ENCODE measurements at regions not wholly inside any gene's neighbourhood (a gene's known extent, or its start where the extent isn't known, plus 50 kb on each side); places are given as distances from the start of the nearest gene placed in this dataset.
"Not testable (repeated sequence)": the region's sequence is repeated elsewhere in the genome, so short reads cannot be mapped to it uniquely, and the experiment has no call there.

DNA sequence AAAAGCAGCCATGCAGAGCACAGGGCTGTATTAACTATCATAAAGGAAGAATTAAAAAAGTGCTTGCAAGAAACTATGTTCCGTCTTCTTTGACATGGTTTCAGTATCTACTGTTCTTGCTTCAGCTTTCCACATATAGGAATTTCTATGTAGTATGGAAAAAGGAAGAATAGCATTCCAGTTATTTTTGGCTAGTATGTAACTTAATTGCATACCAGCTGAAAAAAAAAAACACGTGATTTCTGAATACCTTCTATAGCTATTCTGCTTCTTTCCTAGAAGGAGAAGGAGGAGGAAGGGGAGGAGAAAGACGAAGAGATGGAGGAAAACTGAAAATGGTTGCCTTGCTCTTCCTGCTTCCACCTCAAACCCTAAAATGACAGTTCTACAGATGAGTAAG is 619.0 kb downstream of the KCTD12 start:
- TF ChIP-seq, protein P1, sequence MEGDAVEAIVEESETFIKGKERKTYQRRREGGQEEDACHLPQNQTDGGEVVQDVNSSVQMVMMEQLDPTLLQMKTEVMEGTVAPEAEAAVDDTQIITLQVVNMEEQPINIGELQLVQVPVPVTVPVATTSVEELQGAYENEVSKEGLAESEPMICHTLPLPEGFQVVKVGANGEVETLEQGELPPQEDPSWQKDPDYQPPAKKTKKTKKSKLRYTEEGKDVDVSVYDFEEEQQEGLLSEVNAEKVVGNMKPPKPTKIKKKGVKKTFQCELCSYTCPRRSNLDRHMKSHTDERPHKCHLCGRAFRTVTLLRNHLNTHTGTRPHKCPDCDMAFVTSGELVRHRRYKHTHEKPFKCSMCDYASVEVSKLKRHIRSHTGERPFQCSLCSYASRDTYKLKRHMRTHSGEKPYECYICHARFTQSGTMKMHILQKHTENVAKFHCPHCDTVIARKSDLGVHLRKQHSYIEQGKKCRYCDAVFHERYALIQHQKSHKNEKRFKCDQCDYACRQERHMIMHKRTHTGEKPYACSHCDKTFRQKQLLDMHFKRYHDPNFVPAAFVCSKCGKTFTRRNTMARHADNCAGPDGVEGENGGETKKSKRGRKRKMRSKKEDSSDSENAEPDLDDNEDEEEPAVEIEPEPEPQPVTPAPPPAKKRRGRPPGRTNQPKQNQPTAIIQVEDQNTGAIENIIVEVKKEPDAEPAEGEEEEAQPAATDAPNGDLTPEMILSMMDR (IDR thresholded peaks at IDR 0.05), result no peak
- Mint-ChIP-seq H3K9me3 (peaks cover 25% of the 10 kb centered on the region), H3K4me3 (no peak overlapping the region), H3K27ac (no peak overlapping the region), H3K27me3 (ENCODE audit: insufficient read depth) (no peaks in the 10 kb centered on the region), H3K4me1 (ENCODE audit: low read depth) (no peaks in the 10 kb centered on the region), H3K36me3 (ENCODE audit: low read depth) (no peaks in the 10 kb centered on the region)
- no peak for DNase-seq

DNA sequence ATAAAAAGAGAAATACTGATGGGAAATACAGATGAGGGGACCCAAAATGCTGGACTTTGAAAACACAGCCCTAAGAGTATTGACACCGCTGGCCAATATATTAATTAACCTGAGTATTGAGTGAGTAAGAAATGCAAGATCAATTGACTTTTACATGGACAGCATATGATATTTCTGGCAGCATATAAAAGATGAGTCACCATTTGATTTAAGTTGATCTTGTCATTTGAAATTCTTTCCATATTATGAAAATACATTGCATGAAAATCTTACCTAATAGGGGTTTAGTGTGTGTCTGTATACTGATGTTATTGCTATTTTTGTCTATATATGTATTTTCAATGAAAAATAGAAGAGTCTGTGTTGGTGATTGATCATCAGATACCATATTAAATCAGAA is 619.6 kb downstream of the KCTD12 start:
- Mint-ChIP-seq H3K36me3 (ENCODE audit: low read depth) (no peaks in the 10 kb centered on the region), H3K27me3 (ENCODE audit: insufficient read depth) (no peaks in the 10 kb centered on the region), H3K9me3 (peaks cover 21% of the 10 kb centered on the region), H3K4me3 (no peak overlapping the region), H3K4me1 (ENCODE audit: low read depth) (no peaks in the 10 kb centered on the region), H3K27ac (no peak overlapping the region)
- DNase-seq, result no peak
- TF ChIP-seq, protein P1 (IDR thresholded peaks at IDR 0.05), result no peak

DNA sequence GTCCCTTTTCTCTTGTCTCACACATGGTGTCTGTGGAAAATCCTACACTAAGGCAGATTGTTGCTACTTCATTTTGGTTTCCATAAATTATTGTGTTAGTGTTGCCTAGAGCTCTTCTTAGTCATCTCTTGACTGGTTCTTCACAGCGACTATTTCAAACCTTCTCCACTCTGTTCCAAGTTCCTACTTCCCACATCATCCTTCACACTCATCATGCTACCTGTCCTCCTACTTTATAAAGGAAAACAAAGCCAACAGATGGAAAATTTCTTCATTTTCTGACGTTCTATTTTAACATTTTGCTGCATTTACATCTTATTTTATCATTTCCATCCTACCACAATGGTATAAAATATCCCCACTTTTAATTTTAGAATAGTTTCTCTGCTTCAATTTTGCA is 614.1 kb downstream of the LMO7 start:
- Mint-ChIP-seq H3K4me3 (no peak overlapping the region), H3K27ac (no peak overlapping the region), H3K9me3 (no peaks in the 10 kb centered on the region; the same call in 1 of the 2 replicates), H3K27me3 (ENCODE audit: insufficient read depth) (no peaks in the 10 kb centered on the region), H3K36me3 (ENCODE audit: low read depth) (no peaks in the 10 kb centered on the region), H3K4me1 (ENCODE audit: low read depth) (no peaks in the 10 kb centered on the region)
- TF ChIP-seq, protein P1 (IDR thresholded peaks at IDR 0.05), result no peak
- no peak for DNase-seq

DNA sequence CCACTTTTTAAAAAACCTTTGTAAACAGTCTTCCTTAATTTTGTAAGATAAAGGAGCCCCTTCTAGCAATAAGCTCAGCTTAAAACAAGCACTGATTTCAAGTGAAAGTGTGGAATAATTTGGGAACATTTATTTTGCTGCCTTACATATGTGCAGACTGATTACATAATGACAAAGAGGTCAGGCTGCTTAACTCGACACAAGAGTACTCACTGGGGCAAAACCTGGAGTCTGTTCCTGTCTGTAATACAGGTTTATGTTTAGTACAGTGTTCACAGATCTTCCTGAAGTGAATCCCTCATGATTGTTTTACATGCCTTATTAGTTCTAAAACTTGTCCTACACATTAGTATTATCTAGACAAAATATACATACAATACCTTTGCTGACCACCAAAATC is 609.8 kb downstream of the LMO7 start:
- H3K9me3 Mint-ChIP-seq, result no peaks in the 10 kb centered on the region; the same call in 1 of the 2 replicates
- H3K27me3 Mint-ChIP-seq (ENCODE audit: insufficient read depth), result no peaks in the 10 kb centered on the region
- H3K36me3 Mint-ChIP-seq (ENCODE audit: low read depth), result no peaks in the 10 kb centered on the region
- H3K27ac Mint-ChIP-seq, result no peak overlapping the region
- no peak for DNase-seq
- no peaks in the 10 kb centered on the region for H3K4me1 Mint-ChIP-seq (ENCODE audit: low read depth)
- H3K4me3 Mint-ChIP-seq, result no peak overlapping the region
- TF ChIP-seq, protein P1 (IDR thresholded peaks at IDR 0.05), result no peak

DNA sequence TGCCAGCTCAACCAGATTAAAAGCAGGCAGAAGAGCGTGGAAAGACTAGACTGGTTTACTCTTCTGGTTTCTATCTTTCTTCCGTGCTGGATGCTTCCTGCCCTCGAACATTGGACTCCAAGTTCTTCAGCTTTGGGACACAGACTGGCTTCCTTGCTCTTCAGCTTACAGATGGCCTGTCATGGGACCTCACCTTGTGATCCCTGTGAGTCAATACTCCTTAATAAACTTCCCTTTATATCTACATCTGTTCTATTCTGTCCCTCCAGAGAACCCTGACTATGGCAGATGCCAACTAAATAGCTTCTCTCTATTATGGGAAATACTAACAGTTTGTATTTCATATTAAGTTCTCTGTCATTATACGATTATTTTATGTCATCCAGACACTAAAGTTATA is 609.1 kb downstream of the LMO7 start:
- Mint-ChIP-seq H3K27ac (no peak overlapping the region), H3K4me3 (no peak overlapping the region), H3K4me1 (ENCODE audit: low read depth) (no peaks in the 10 kb centered on the region), H3K27me3 (ENCODE audit: insufficient read depth) (no peaks in the 10 kb centered on the region), H3K9me3 (peaks cover 3% of the 10 kb centered on the region; the same call in 1 of the 2 replicates), H3K36me3 (ENCODE audit: low read depth) (no peaks in the 10 kb centered on the region)
- TF ChIP-seq, protein P1 (IDR thresholded peaks at IDR 0.05), result no peak
- no peak for DNase-seq

DNA sequence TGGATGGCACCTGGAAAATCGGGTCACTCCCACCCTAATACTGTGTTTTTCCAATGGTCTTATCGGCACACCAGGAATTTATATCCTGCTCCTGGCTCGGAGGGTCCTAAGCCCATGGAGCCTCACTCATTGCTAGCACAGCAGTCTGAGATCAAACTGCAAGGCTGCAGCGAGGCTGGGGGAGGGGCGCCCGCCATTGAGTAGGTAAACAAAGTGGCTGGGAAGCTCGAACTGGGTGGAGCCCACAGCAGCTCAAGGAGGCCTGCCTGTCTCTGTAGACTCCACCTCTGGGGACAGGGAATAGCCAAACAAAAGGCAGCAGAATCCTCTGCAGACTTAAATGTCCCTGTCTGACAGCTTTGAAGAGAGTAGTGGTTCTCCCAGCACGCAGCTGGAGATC is 607.0 kb downstream of the LMO7 start:
- not testable (repeated sequence) for DNase-seq; H3K4me1 Mint-ChIP-seq (ENCODE audit: low read depth); H3K36me3 Mint-ChIP-seq (ENCODE audit: low read depth); H3K9me3 Mint-ChIP-seq; H3K4me3 Mint-ChIP-seq; H3K27me3 Mint-ChIP-seq (ENCODE audit: insufficient read depth); H3K27ac Mint-ChIP-seq
